Mammary epithelial cell (primary cell): ENCODE measurements at regions not wholly inside any gene's neighbourhood (a gene's known extent, or its start where the extent isn't known, plus 50 kb on each side); places are given as distances from the start of the nearest gene placed in this dataset.

Source experiments
- EZH2 ChIP-seq: IDR thresholded peaks from 2 replicates; pipeline ENCODE4 v1.6.1; 2012; ENCODE audit warnings: low read length, inconsistent platforms, borderline replicate concordance
- TF ChIP-seq, protein P1 (sequence below), 2 donors: IDR thresholded peaks in 1 of 2; conservative IDR thresholded peaks in 1 of 2; 2 replicates each; pipeline ENCODE4 v1.5.1; 2011 to 2012; ENCODE audit warnings: inconsistent platforms in 2 of 2, low read length in 2 of 2, mild to moderate bottlenecking in 2 of 2, control low read depth in 1 of 2, low read depth in 1 of 2; ENCODE audit not compliant: insufficient read depth in 1 of 2; ENCODE audit errors: extremely low read depth in 1 of 2

DNA sequence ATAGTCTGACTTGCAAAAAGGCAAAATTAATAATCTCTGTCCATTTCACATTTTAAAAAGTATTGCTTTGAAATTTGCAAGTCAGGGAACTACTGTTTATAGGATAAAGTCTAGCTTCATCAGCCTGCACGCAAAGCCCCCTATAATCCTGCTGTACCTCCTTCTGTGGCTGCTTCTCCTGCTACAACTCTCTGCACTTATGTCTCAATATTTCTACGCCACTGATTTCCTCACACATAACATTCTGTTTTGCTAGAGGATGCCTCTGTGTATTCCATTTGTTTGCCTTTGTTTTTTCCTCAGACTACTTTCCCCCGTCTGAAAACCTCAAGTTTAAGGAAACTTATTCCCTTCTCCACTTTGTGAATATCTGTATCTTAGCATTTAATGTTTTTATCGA lies 389.9 kb downstream of the RFC3 start:
- TF ChIP-seq, protein P1, sequence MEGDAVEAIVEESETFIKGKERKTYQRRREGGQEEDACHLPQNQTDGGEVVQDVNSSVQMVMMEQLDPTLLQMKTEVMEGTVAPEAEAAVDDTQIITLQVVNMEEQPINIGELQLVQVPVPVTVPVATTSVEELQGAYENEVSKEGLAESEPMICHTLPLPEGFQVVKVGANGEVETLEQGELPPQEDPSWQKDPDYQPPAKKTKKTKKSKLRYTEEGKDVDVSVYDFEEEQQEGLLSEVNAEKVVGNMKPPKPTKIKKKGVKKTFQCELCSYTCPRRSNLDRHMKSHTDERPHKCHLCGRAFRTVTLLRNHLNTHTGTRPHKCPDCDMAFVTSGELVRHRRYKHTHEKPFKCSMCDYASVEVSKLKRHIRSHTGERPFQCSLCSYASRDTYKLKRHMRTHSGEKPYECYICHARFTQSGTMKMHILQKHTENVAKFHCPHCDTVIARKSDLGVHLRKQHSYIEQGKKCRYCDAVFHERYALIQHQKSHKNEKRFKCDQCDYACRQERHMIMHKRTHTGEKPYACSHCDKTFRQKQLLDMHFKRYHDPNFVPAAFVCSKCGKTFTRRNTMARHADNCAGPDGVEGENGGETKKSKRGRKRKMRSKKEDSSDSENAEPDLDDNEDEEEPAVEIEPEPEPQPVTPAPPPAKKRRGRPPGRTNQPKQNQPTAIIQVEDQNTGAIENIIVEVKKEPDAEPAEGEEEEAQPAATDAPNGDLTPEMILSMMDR (conservative IDR thresholded peaks at IDR 0.05 in 1 of 2, IDR thresholded peaks at IDR 0.05 in 1 of 2; ENCODE audit: extremely low read depth in 1 of 2, insufficient read depth in 1 of 2, low read depth in 1 of 2, low read length in 2 of 2): no peak
- TF ChIP-seq EZH2: no peak
